HEK293T (cell line): ENCODE measurements at regions not wholly inside any gene's neighbourhood (a gene's known extent, or its start where the extent isn't known, plus 50 kb on each side); places are given as distances from the start of the nearest gene placed in this dataset.

Source experiments
- CTCF ChIA-PET: fragments of 350-600 bp; formaldehyde crosslinking; extraction: SDS; loops from one replicate; lab custom pipeline; 2021; ENCODE audit warnings: antibody characterized with exemption, inconsistent platforms; lab: Yijun Ruan, JAX
- POLR2A ChIA-PET: fragments of 350-600 bp; formaldehyde crosslinking; extraction: SDS; loops from one replicate; lab custom pipeline; 2020; ENCODE audit warnings: antibody characterized with exemption, inconsistent platforms; lab: Yijun Ruan, JAX
- DNase-seq: peaks from one replicate; pipeline ENCODE4 v3.0.0; 2012; ENCODE audit warnings: mixed read lengths; ENCODE audit errors: extremely low spot score
- ARNT ChIP-seq: fragments of 450-650 bp; IDR thresholded peaks from 2 replicates; pipeline ENCODE4 v1.6.1; 2017; ENCODE audit warnings: mild to moderate bottlenecking
- BHLHE40 ChIP-seq: fragments of 450-650 bp; IDR thresholded peaks from 2 replicates; pipeline ENCODE4 v1.6.1; 2016; ENCODE audit warnings: mild to moderate bottlenecking, moderate library complexity, borderline replicate concordance
- CTBP1 ChIP-seq: fragments of 450-650 bp; IDR thresholded peaks from 2 replicates; pipeline ENCODE4 v1.6.1; 2016; ENCODE audit warnings: borderline replicate concordance
- ELF4 ChIP-seq: fragments of 450-650 bp; IDR thresholded peaks from 2 replicates; pipeline ENCODE4 v1.6.1; 2017; ENCODE audit warnings: antibody characterized with exemption
- FOXA1 ChIP-seq: fragments of 450-650 bp; IDR thresholded peaks from 2 replicates; pipeline ENCODE4 v1.6.1; 2016; ENCODE audit warnings: mild to moderate bottlenecking
- FOXK2 ChIP-seq: fragments of 450-650 bp; IDR thresholded peaks from 2 replicates; pipeline ENCODE4 v1.6.1; 2016; ENCODE audit warnings: mild to moderate bottlenecking
- FOXM1 ChIP-seq: fragments of 450-650 bp; IDR thresholded peaks from 2 replicates; pipeline ENCODE4 v1.6.1; 2017; ENCODE audit warnings: mild to moderate bottlenecking, borderline replicate concordance
- HDGF ChIP-seq: fragments of 450-650 bp; IDR thresholded peaks from 2 replicates; pipeline ENCODE4 v1.6.1; 2017; ENCODE audit warnings: antibody characterized with exemption, borderline replicate concordance
- L3MBTL2 ChIP-seq: fragments of 450-650 bp; conservative IDR thresholded peaks from 2 replicates; pipeline ENCODE4 v1.6.1; 2016; ENCODE audit warnings: mild to moderate bottlenecking
- LEF1 ChIP-seq: fragments of 450-650 bp; IDR thresholded peaks from 2 replicates; pipeline ENCODE4 v1.6.1; 2017; ENCODE audit warnings: mild to moderate bottlenecking, borderline replicate concordance
- NFRKB ChIP-seq: fragments of 450-650 bp; IDR thresholded peaks from 2 replicates; pipeline ENCODE4 v1.6.1; 2016; ENCODE audit warnings: mild to moderate bottlenecking, moderate library complexity
- SP1 ChIP-seq: fragments of 450-650 bp; IDR thresholded peaks from 2 replicates; pipeline ENCODE4 v1.6.1; 2017
- SUZ12 ChIP-seq: fragments of 450-650 bp; IDR thresholded peaks from 2 replicates; pipeline ENCODE4 v1.6.1; 2016; ENCODE audit warnings: mild to moderate bottlenecking
- TARDBP ChIP-seq: fragments of 450-650 bp; IDR thresholded peaks from 2 replicates; pipeline ENCODE4 v1.6.1; 2016
- ZNF384 ChIP-seq: fragments of 450-650 bp; IDR thresholded peaks from 2 replicates; pipeline ENCODE4 v1.6.1; 2016
- TF ChIP-seq, protein P1 (sequence below): fragments of 450-650 bp; IDR thresholded peaks from 2 replicates; pipeline ENCODE4 v1.6.1; 2016

DNA sequence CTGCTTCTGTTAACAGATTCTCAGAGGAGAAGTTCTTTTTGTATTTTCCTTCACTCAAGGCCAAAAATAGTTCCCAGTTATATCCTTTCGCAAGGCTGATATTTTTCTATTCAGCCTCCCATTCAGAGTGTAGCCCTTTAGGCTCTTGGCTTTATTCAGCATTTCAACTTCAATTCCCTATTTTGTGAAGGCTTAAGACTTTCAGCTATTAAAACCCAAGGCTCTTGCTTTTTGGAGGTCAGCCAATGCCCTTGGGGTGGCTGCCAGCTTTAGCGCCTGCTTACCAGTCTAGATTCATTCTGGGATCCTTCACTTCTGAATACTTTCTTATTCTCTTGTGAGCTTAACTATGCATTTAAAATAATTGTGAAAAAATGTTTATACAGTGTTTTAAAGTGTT lies 57.3 kb upstream of the ADGRA3 start:
- ChIA-PET CTCF (no interaction called here), POLR2A (no interaction called here)
- TF ChIP-seq FOXA1: no peak
- no peak for TF ChIP-seq ZNF384
- TF ChIP-seq L3MBTL2: no peak
- TF ChIP-seq, protein P1, sequence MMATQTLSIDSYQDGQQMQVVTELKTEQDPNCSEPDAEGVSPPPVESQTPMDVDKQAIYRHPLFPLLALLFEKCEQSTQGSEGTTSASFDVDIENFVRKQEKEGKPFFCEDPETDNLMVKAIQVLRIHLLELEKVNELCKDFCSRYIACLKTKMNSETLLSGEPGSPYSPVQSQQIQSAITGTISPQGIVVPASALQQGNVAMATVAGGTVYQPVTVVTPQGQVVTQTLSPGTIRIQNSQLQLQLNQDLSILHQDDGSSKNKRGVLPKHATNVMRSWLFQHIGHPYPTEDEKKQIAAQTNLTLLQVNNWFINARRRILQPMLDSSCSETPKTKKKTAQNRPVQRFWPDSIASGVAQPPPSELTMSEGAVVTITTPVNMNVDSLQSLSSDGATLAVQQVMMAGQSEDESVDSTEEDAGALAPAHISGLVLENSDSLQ: no peak
- TF ChIP-seq LEF1: no peak
- TF ChIP-seq TARDBP: no peak
- no peak for TF ChIP-seq CTBP1
- no peak for TF ChIP-seq FOXK2
- TF ChIP-seq SP1: no peak
- no peak for TF ChIP-seq NFRKB
- no peak for TF ChIP-seq FOXM1
- no peak for TF ChIP-seq ELF4
- no peak for TF ChIP-seq HDGF
- no peak for TF ChIP-seq BHLHE40
- no peak for TF ChIP-seq SUZ12
- TF ChIP-seq ARNT: no peak
- DNase-seq: no peak

GRCh38 chr4:22573641-22574040 lies 57.8 kb upstream of the ADGRA3 start:
- CTCF ChIA-PET: no interaction called here
- no peak for TF ChIP-seq ZNF384
- no peak for TF ChIP-seq FOXK2
- TF ChIP-seq ELF4: no peak
- TF ChIP-seq HDGF: no peak
- no peak for TF ChIP-seq L3MBTL2
- no peak for TF ChIP-seq LEF1
- no peak for TF ChIP-seq BHLHE40
- no peak for TF ChIP-seq TARDBP
- TF ChIP-seq CTBP1: no peak
- POLR2A ChIA-PET: no interaction called here
- DNase-seq: no peak

DNA sequence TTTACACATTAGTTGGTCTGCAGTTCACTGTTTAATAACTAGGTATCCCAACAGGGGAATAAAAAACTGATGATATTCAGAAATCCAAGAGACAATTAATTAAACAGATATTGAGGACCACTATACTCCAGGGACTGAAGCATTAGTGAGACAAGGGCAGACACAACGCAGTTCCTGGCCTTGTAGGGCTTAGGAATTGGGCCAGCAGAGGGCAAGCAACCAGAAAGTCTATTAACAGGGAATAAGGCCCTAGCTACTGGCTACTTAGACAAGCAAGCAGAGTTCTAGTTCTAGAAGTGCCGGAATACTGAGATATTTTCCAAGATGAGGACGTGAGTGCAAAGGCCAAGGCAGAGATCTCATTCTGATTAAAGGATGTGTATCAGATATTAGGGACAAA lies 58.6 kb upstream of the ADGRA3 start:
- no peak for TF ChIP-seq BHLHE40
- no peak for TF ChIP-seq TARDBP
- no peak for TF ChIP-seq FOXM1
- no peak for TF ChIP-seq ELF4
- TF ChIP-seq CTBP1: no peak
- TF ChIP-seq ARNT: no peak
- no peak for TF ChIP-seq NFRKB
- ChIA-PET POLR2A (no interaction called here), CTCF (no interaction called here)
- DNase-seq: no peak

- POLR2A ChIA-PET: no interaction called here
- no peak for DNase-seq
- CTCF ChIA-PET: no interaction called here
- TF ChIP-seq FOXK2 (no peak), NFRKB (no peak)
These were observed 59.0 kb upstream of the ADGRA3 start for GRCh38 chr4:22574880-22575279.

GRCh38 chr4:22587253-22587652 lies 71.4 kb upstream of the ADGRA3 start:
- TF ChIP-seq NFRKB (no peak), ARNT (no peak), LEF1 (no peak)
- POLR2A ChIA-PET: no interaction called here
- CTCF ChIA-PET: no interaction called here
- DNase-seq: no peak

GRCh38 chr4:22593933-22594332 lies 78.1 kb upstream of the ADGRA3 start:
- CTCF ChIA-PET: no interaction called here
- POLR2A ChIA-PET: no interaction called here
- TF ChIP-seq, protein P1: no peak
- no peak for DNase-seq

DNA sequence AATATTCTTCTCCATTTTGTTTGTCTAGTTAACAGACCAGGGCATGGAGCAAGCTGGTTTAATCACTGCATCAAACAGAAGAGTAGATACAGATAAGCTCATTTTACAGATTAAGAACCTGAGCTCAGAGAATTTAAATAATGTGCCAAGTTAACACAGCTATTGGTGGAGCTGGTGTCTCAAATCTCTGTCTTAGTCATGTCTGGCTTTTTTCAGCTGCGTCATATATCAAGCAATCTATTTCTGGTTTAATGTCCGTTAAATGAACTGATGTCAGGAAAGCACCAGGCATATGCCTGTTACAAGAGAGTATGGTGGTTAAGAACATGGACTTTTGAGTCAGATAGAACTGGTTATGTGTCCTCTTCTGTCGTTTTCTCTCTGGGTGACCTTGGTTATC lies 79.8 kb upstream of the ADGRA3 start:
- no peak for TF ChIP-seq ELF4
- no peak for TF ChIP-seq ZNF384
- TF ChIP-seq L3MBTL2: no peak
- no peak for TF ChIP-seq BHLHE40
- no peak for TF ChIP-seq CTBP1
- no peak for TF ChIP-seq NFRKB
- TF ChIP-seq SUZ12: no peak
- TF ChIP-seq SP1: no peak
- no peak for TF ChIP-seq FOXA1
- TF ChIP-seq FOXK2: no peak
- TF ChIP-seq, protein P1: no peak
- ChIA-PET POLR2A (no interaction called here), CTCF (no interaction called here)
- DNase-seq: no peak

DNA sequence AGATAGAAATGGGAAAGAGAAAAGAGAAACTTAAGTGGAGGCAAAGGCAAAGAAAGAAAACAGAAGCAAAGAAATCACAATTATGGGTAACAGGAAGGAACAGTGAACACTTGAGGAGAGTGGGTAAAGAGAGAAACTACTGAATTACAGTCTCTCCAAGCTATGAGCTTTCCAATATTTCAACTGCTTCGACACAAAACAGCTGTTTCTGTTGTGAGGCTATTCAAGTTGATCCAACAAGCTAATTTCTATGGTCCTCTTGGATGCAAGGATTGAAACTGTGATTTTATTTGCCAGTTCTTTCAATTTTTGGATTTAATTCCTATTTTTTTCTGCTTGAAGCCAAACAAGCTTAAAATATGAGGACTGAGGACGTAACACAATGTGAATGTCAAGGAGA lies 80.5 kb upstream of the ADGRA3 start:
- CTCF ChIA-PET: no interaction called here
- no peak for DNase-seq
- no peak for TF ChIP-seq FOXA1
- POLR2A ChIA-PET: no interaction called here
